ENCODE measurements at regions not wholly inside any gene's neighbourhood (a gene's known extent, or its start where the extent isn't known, plus 50 kb on each side); places are given as distances from the start of the nearest gene placed in this dataset.
A peak's percentile ranks its signal among the peaks of the same experiment; 100 is the strongest.

DNA sequence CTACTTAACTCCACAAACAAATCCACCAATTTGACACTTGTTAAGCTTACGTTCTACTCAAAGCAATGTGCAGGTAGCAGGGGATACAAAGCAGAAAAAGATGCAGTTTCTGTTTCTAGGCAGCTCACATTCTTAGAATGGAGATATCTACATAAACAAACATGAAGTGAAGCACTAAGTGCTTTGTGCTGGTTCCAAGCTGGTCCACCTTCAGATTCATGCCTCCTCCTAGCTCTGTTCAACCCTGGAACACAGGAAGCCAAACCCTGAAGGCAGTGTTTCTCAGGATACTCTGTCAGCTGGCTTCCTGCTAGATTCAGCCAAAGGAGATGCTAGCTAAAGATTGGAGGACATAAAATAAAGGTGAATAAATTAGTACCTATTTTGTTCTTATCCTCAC, 55.3 kb upstream of the NOL4 start:
- peaks cover 0 to 8% of the 10 kb centered on the region in 2 donors for H3K9me3 Mint-ChIP-seq
- H3K27ac Mint-ChIP-seq, result no peak overlapping the region
- no peaks in the 10 kb centered on the region for H3K36me3 Mint-ChIP-seq
- ATAC-seq (no peak), DNase-seq (ENCODE audit: low spot score in 2 of 2) (no peak)

DNA sequence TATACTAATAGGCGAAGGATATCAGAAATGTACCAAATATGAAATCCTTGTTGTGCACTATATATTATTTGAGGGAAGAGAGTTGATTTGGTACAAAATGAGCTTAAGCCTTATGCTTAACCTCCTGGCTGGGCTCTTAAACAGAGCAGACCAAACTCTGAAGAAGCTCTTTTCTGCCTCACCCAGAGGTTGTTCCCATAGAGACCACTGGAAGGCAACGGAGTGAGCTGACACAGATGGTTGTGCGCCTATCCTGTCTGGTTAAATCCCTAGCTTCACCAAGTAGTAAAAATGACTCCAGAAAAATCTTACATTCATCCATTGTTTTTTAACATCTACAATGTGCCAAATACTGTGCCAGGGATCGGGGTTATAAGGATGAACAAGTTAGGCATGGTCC, 55.9 kb upstream of the NOL4 start:
- no peaks in the 10 kb centered on the region for H3K36me3 Mint-ChIP-seq
- ATAC-seq (no peak), DNase-seq (ENCODE audit: low spot score in 2 of 2) (no peak)
- peaks cover 0 to 8% of the 10 kb centered on the region in 2 donors for H3K9me3 Mint-ChIP-seq
- H3K27ac Mint-ChIP-seq, result no peak overlapping the region

DNA sequence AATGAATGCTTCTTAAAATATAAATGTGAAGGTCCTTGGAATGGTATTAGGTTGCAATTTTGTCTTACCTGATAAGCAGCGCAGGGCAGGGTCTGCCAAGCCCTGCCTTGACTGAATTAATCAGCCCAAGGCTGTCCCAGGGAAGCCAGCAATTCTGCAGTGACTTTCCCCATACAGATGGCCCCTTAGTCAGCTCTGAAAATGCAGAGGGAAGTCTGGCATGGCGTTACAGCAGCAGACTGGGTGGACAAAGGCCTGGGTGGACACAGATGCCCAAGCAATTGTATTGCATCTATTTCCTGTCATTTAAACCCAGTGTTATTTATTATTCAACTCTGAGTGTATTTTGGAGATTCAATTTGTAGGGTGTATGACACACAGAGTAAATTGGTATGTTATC, 56.6 kb upstream of the NOL4 start:
- DNase-seq (ENCODE audit: low spot score in 2 of 2) (no peak), ATAC-seq (no peak)
- Mint-ChIP-seq H3K36me3 (no peaks in the 10 kb centered on the region), H3K9me3 (peaks cover 2 to 9% of the 10 kb centered on the region in 2 donors), H3K27ac (no peak overlapping the region)

DNA sequence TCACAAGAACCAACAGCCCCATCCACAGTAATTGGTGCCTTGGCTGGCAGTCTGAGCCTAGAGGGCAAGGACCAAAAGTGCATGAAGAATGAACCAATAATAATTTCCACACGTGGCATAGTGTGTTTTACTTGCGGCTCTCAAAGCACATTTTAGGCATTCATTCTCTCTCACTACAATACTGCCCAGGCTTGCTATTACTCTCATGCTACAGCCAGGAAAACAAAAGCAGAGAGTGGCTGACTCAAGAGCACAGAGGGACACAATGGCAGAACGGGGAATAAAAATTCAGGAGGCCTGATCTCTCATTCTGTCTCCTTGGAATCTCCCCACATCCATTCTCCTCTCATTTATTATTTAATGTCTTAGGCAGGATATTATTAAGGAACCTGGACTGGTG, 57.0 kb upstream of the NOL4 start:
- Mint-ChIP-seq H3K36me3 (no peaks in the 10 kb centered on the region), H3K27ac (no peak overlapping the region), H3K9me3 (peaks cover 6 to 12% of the 10 kb centered on the region in 2 donors)
- DNase-seq (ENCODE audit: low spot score in 2 of 2) (no peak), ATAC-seq (no peak)

DNA sequence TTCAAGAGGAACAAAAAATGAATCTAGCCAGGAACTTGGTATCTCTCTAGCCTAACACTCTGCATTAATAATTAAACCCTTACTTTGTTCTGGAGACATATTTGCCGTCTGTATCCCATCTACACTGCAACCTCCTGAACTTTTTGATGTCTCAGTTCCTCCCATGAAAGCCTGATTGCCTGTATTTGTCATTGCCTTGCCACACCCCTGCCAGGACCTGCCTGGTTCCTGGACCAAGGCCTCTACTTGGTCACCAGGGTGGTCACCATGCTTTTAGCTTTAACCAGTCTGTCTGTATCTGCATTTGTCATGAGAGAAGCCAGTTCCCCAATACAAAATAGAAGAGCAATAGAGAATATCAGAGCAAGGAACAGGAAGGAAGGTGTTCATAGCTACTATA, 58.8 kb upstream of the NOL4 start:
- H3K27ac Mint-ChIP-seq, result no peak overlapping the region
- H3K36me3 Mint-ChIP-seq, result peaks cover 0 to 4% of the 10 kb centered on the region in 2 donors
- peaks cover 11 to 23% of the 10 kb centered on the region in 2 donors for H3K9me3 Mint-ChIP-seq
- DNase-seq (ENCODE audit: low spot score in 2 of 2) (no peak), ATAC-seq (no peak)

DNA sequence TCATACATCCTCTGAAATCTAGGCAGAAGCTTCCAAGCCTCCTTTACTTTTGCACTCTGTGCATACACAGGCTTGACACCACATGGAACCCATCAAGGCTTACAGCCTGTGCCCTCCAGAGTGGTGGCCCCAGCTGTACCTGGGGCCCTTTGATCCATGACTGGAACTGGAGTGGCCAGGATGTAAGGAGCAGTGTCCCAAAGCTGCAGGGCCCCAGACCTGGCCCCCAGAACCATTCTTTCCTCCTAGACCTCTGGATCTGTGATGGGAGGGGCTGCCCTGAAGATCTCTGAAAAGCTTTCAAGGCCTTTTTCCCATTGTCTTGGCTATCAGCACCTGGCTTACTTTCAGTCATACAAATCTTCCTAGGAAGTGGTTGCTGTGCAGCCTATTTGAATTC, 63.1 kb upstream of the NOL4 start:
- H3K27ac Mint-ChIP-seq, result no peak overlapping the region
- H3K36me3 Mint-ChIP-seq, result peaks cover 0 to 5% of the 10 kb centered on the region in 2 donors
- no peak for DNase-seq (ENCODE audit: low spot score in 2 of 2)
- ATAC-seq, result no peak
- H3K9me3 Mint-ChIP-seq, result peaks cover 22 to 26% of the 10 kb centered on the region in 2 donors

DNA sequence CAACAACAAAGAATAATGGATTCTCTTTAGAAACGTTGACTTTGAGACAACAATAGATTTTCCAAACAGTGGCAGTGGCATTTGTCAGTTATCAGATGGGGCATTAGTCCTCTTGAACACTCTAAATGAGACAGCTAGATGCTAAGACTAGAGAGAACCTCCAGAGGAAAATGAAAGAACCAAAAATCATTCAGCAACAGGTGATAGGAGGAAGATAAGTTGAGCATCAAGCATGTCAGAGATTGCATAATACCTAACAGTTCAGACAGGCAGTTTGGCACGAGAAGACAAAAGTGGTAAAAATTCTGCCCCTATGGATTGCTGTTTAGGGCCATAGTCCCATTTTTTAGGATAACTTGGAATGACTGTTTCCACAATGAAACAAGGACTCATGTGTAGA, 67.9 kb upstream of the NOL4 start:
- H3K36me3 Mint-ChIP-seq, result peaks cover 5% of the 10 kb centered on the region in 2 donors
- ATAC-seq (no peak), DNase-seq (ENCODE audit: low spot score in 2 of 2) (no peak)
- no peak overlapping the region for H3K27ac Mint-ChIP-seq
- H3K9me3 Mint-ChIP-seq, result peaks cover 17 to 31% of the 10 kb centered on the region in 2 donors

DNA sequence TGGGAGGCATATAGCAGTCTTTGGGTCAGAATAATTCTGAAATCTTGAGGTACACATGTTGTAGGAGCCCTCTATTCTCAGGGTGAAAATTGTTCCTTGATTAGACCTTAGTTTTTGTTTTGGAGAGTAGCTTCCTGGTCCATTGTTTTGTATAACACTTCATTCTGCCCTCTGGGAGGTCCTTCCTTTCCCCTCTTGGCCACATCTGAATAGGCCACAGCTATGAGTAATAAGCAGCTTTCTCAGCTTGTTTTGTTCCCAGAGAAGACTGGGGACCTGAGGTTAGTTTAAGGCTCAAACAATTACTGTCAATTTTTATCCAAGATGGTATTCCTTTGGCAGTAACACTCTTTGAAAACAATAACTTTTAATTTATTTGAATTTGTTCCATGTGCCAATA, 72.6 kb upstream of the NOL4 start:
- DNase-seq (ENCODE audit: low spot score in 2 of 2), result no peak
- peaks cover 0 to 19% of the 10 kb centered on the region in 2 donors for H3K9me3 Mint-ChIP-seq
- no peak overlapping the region for H3K27ac Mint-ChIP-seq
- peaks cover 0 to 5% of the 10 kb centered on the region in 2 donors for H3K36me3 Mint-ChIP-seq
- no peak for ATAC-seq

DNA sequence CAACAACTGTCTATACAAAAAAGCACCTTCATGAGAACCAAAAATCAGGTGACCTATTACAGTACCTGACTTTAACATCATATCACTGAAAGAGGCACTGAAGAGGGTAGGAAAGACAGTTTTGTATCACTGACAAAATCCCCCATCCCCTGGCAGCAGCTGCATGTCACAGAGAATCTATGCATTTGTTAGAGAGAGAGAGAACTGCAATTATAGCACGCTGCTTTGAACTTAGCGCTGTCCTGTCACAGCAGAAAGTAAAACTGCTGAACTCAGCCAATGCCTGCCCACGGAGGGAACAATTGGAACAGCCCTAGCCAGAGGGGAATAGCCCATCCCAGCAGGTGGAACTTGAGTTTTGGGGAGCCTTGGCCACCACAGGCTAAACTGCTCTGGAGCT, 75.1 kb upstream of the NOL4 start:
- ATAC-seq (no peak), DNase-seq (ENCODE audit: low spot score in 2 of 2) (no peak)
- Mint-ChIP-seq H3K27ac (no peak overlapping the region), H3K9me3 (peaks cover 13 to 25% of the 10 kb centered on the region in 2 donors), H3K36me3 (peaks cover 0 to 5% of the 10 kb centered on the region in 2 donors)

DNA sequence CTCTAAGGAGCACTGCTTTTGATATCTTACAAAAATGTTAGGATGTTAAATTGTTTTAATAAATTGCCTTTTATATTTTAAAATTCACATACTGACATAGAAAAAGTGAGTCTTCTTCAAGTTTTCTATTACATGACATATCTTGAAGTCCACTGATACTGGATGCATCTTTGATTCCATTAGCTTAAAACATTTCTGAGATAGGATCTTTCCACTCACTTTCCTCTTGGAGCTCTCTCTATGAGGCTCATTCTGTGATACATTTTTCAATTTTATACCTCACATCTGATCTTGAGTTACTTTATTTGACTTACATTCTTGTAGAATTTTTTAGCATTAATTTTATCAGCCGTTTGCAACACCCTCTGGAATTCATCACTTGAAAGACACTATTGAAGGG, 86.8 kb upstream of the NOL4 start:
- DNase-seq (ENCODE audit: low spot score in 2 of 2), result no peak
- peaks cover 12 to 18% of the 10 kb centered on the region in 2 donors for H3K9me3 Mint-ChIP-seq

DNA sequence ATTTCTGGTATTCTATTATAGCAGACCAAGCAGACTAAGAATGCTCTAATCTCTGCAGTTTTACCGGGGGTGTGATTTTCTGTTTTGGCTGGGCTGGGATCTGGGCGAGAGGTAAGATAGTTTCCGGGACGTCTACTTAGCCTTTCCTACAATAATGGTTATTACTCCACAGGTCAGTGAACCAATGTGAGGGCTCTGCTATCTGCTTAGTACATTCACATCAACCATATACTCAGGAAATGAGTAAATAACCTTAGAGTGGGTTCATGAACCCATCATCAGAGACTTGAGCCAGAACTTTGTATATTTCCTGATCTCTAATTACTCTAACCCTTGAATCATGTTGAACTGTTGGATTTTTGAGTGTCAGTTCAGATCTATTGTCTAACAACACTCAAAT, 90.1 kb upstream of the NOL4 start:
- Mint-ChIP-seq H3K36me3 (peaks cover 0 to 4% of the 10 kb centered on the region in 2 donors), H3K9me3 (peaks cover 8 to 18% of the 10 kb centered on the region in 2 donors), H3K27ac (no peak overlapping the region)
- ATAC-seq (no peak), DNase-seq (ENCODE audit: low spot score in 2 of 2) (no peak)

More for the DNA sequence above, 86.8 kb upstream of the NOL4 start:
- no peak for ATAC-seq
- Mint-ChIP-seq H3K27ac (no peak overlapping the region), H3K36me3 (peaks cover 0 to 4% of the 10 kb centered on the region in 2 donors)

DNA sequence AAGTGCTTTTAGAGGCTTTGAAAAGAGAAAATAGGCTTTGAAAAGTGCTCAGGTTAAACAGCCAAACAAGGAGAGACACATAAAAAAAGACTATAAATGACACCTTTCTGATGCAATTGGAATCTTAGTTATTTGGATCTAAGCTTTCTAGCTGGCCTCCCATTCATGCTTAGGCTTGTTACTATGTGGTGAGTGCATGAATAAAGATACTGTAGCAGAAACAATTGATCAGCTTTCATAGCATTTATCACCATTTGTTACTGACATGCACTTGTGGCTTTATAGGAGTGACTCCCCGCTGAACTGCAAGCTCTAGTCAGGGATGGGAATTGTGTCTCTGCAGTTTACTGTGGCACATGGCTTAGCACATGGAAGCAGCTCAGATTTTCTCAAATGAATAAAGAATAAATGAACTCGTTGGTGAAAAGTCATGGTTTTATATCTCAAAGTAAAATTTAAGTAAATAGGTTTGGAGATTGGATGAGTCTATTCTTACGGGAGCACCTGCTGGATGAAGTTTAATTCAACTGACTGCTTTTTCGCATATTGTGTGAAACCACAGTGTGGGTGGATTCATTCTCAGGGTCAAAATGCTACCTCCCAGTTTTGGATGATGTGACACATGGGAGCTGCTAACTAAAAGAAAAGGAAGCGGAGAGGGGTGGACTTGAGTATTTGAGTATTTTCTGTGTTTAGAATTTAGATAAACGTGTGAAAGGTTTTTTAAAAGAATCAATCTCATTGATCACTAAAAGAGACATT, 91.1 kb upstream of the NOL4 start:
- DNase-seq (ENCODE audit: low spot score in 2 of 2) (no peak), ATAC-seq (no peak)
- peaks cover 0 to 4% of the 10 kb centered on the region in 2 donors for H3K36me3 Mint-ChIP-seq
- no peak overlapping the region for H3K27ac Mint-ChIP-seq
- H3K9me3 Mint-ChIP-seq, result peaks cover 8 to 18% of the 10 kb centered on the region in 2 donors

DNA sequence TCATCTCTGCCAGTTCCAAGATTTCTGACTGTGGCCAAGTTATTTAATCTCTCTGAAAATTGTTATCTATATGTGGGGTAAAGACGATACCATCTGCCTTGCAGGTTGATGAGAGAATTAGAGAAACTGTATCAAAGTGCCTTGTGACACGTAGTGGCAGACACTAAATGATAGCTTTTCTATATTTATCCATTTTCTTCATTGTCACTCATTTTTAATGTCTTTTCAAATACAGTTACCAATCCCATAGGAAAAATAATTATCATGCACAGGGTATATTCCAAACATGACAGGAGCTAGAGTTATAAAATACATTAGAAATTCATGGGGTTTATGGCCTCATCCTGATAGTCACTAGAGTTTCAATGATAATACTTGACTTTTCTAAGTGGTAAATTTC, 95.6 kb upstream of the NOL4 start:
- Mint-ChIP-seq H3K36me3 (peaks cover 0 to 4% of the 10 kb centered on the region in 2 donors), H3K27ac (no peak overlapping the region), H3K9me3 (peaks cover 4 to 9% of the 10 kb centered on the region in 2 donors)
- DNase-seq (ENCODE audit: low spot score in 2 of 2) (no peak), ATAC-seq (no peak)

DNA sequence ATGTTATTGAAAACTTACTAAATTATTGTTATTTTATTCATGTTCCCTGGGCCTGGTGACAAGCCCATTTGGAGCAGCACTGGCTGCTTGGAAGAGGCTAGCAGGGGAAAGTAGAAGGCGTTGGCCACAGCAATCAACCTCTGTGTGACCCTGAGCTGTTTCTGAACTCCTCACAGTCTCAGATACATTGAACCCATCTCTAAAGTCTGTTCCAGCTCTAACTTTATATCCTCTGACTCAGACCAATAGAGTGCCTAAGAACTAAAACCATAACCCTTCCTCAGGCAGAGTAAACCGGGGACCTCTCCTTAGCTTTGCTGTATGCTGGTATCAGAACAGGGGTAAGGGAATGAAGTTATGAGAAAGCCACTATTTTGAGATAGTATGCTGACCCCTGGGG, 96.4 kb upstream of the NOL4 start:
- Mint-ChIP-seq H3K36me3 (peaks cover 0 to 4% of the 10 kb centered on the region in 2 donors), H3K9me3 (peaks cover 4 to 8% of the 10 kb centered on the region in 2 donors), H3K27ac (no peak overlapping the region)
- ATAC-seq, result no peak
- DNase-seq (ENCODE audit: low spot score in 2 of 2), result no peak

DNA sequence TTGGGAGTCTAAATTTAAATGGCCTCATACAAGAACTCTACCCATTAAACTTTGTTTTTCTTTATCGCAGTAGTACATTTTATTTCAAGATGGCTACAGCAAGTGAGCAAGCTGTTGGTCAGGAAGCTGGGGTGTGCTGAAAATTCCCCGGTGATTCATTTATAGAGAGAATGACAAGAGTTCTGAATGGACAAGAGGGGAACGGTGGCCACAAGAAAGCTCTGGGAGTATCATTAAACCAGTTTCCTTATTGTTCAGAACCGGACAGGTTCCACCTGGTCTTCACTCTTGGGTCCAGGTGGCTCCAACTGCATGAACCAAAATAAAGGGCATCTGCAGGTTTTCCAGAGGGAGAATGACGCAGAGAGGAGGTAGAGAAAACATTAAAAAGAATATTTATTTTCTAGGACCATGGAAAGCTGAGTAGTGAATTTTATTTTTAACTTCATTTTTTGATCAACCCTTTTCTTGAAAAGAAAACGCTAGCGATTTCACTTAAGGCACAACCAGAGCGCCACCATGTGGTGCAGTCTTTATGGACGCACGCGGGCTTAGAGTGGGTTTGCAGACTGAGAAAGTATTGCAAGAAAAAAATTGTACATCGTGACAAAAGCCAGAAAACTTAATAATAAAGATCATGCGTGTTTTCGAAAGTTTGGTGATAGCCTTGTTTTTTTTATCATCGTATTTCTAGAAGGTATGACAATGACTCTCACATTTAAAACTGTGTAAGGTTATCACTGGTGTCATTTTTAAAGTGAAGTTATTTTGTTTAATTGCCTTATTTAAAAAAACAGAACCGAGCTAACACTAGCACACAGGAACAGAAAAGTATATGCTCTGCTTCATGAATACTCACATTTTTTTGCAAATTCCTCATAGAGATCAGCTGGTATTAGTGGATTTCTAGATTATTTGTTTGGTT, 97.9 kb upstream of the NOL4 start:
- peak in 1 of 2 donors; percentile 9 for DNase-seq (ENCODE audit: low spot score in 2 of 2)
- ATAC-seq, result no peak
- Mint-ChIP-seq H3K36me3 (peaks cover 0 to 5% of the 10 kb centered on the region in 2 donors), H3K27ac (no peak overlapping the region), H3K9me3 (peaks cover 5 to 7% of the 10 kb centered on the region in 2 donors)

DNA sequence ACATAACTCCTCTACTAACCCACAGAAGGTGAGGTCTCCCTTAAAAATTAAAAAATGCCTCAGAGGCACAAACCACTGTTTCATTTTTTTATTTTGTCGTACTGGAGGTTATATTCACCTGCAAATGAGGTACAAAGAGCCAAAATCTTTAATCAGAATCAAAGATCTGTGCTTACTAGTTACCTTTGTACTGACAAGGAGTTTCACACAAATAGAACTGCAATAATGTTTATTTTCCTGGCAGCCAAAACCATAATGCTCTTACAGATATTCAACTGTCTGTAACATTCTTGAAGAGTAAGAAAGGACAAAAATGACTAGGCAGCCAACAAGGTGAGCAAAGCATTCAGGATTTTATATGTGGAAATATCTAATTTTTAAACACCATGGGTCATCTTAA, 105.1 kb upstream of the NOL4 start:
- no peak overlapping the region for H3K27ac Mint-ChIP-seq
- no peak for ATAC-seq
- DNase-seq (ENCODE audit: low spot score in 2 of 2), result no peak
- peaks cover 7 to 9% of the 10 kb centered on the region in 2 donors for H3K36me3 Mint-ChIP-seq
- peaks cover 5 to 15% of the 10 kb centered on the region in 2 donors for H3K9me3 Mint-ChIP-seq

DNA sequence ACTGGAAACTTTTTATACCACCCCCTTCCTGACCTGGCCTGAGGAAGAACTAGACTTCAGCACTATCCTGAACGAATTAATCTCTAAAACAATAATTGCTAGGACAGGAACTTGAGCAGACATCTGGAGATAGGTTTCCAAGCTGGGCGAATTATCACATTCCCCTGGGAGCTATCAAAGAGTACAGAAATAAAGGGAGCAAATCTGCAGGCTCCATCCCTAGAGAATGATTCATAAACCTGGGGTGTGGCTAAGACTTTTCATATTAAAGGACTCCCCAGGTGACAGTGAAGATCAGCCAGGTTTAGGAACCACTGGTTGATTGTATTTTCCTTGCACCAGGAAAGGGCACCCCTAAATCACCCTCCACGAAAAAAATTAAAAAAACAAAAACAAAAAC, 105.6 kb upstream of the NOL4 start:
- ATAC-seq (no peak), DNase-seq (ENCODE audit: low spot score in 2 of 2) (no peak)
- H3K36me3 Mint-ChIP-seq, result peaks cover 7 to 9% of the 10 kb centered on the region in 2 donors
- no peak overlapping the region for H3K27ac Mint-ChIP-seq
- H3K9me3 Mint-ChIP-seq, result peaks cover 5 to 15% of the 10 kb centered on the region in 2 donors

Data from activated naive CD4-positive, alpha-beta T cell treated with anti-CD3 and anti-CD28 coated beads, Interleukin-2, amount 50 U/mL, for 72 hours (primary cell).